B cell (primary cell): ENCODE measurements at regions not wholly inside any gene's neighbourhood (a gene's known extent, or its start where the extent isn't known, plus 50 kb on each side); places are given as distances from the start of the nearest gene placed in this dataset.

Experiments
- ATAC-seq: fragments of 200-7000 bp; cut with Tn5 transposase; one replicate; pipeline ENCODE4 v1.10.0; 2021; ENCODE audit warnings: low read depth, mild to moderate bottlenecking, moderate number of reproducible peaks, moderate library complexity
- CTCF ChIA-PET: fragments of 350-600 bp; sonication (Branson Sonifier 250); formaldehyde crosslinking; loops from one replicate; lab custom pipeline; 2021; ENCODE audit warnings: antibody characterized with exemption, inconsistent platforms; lab: Charles Lee
- POLR2A ChIA-PET: fragments of 350-600 bp; sonication (Branson Sonifier 250); formaldehyde crosslinking; loops from one replicate; lab custom pipeline; 2021; ENCODE audit warnings: antibody characterized with exemption; lab: Charles Lee
- DNase-seq: peaks from one replicate; pipeline ENCODE4 v3.0.0; 2013
- H2AFZ ChIP-seq: 2 replicates; pipeline ENCODE4 v1.6.1; 2012; ENCODE audit warnings: mild to moderate bottlenecking, low read depth, low read length; ENCODE audit not compliant: insufficient read depth, poor library complexity, severe bottlenecking
- H3K27ac ChIP-seq, 2 donors: 1 replicate in 1 of 2; 2 replicates in 1 of 2; pipeline ENCODE4 v1.5.1; 2012 to 2013; ENCODE audit warnings: low read length in 2 of 2, mild to moderate bottlenecking in 2 of 2, moderate library complexity in 1 of 2
- H3K27me3 ChIP-seq, 4 experiments: fragments of 200-600 bp in 1 of 4; sonication (generic) in 1 of 4; replicated peaks in 1 of 4; 1 replicate in 2 of 4; 2 replicates in 2 of 4; pipeline versions ENCODE4 v1.6.1 to v1.7.0; 2013 to 2016; ENCODE audit warnings: low read length in 3 of 4, mild to moderate bottlenecking in 2 of 4, mixed read lengths in 1 of 4, moderate library complexity in 1 of 4; ENCODE audit not compliant: insufficient read depth in 4 of 4, control insufficient read depth in 3 of 4; ENCODE audit errors: control extremely low read depth in 1 of 4
- H3K36me3 ChIP-seq, 2 experiments: replicated peaks in 1 of 2; 1 replicate in 1 of 2; 2 replicates in 1 of 2; pipeline versions ENCODE4 v1.6.1 to v1.7.1; 2013; ENCODE audit warnings: low read length in 1 of 2; ENCODE audit not compliant: insufficient read depth in 2 of 2, control insufficient read depth in 1 of 2; ENCODE audit errors: control extremely low read depth in 1 of 2, extremely low read depth in 1 of 2
- H3K4me1 ChIP-seq, 2 donors: fragments of 200-600 bp in 1 of 2; sonication (generic) in 1 of 2; 1 replicate in 1 of 2; 2 replicates in 1 of 2; pipeline versions ENCODE4 v1.5.1 to v1.6.1; 2013 to 2017; ENCODE audit warnings: low read length in 2 of 2; ENCODE audit not compliant: control insufficient read depth in 2 of 2, insufficient read depth in 2 of 2
- H3K4me2 ChIP-seq: replicated peaks from 2 replicates; pipeline ENCODE3; 2012; ENCODE audit warnings: mild to moderate bottlenecking, low read depth, low read length; ENCODE audit not compliant: poor library complexity, severe bottlenecking
- H3K4me3 ChIP-seq, 5 experiments: fragments of 200-600 bp in 1 of 5; sonication (generic) in 1 of 5; 1 replicate in 3 of 5; 2 replicates in 2 of 5; pipeline versions ENCODE4 v1.5.1 to v1.7.0; 2011 to 2016; ENCODE audit warnings: low read length in 4 of 5, mild to moderate bottlenecking in 4 of 5, low read depth in 2 of 5, control low read depth in 1 of 5, moderate library complexity in 1 of 5; ENCODE audit not compliant: insufficient read depth in 1 of 5; ENCODE audit errors: control extremely low read depth in 1 of 5, extremely low read depth in 1 of 5
- H3K79me2 ChIP-seq: fragments of 200-600 bp; sonication (generic); one replicate; pipeline ENCODE4 v1.6.0; 2016; ENCODE audit warnings: low read length; ENCODE audit not compliant: control insufficient read depth, insufficient read depth
- H3K9ac ChIP-seq: fragments of 200-600 bp; sonication (generic); 2 replicates; pipeline ENCODE4 v1.6.1; 2017; ENCODE audit warnings: mild to moderate bottlenecking, low read length, moderate library complexity
- H3K9me3 ChIP-seq, 3 donors: one replicate each; pipeline versions ENCODE4 v1.6.1 to v1.7.1; 2013; ENCODE audit warnings: low read length in 2 of 3; ENCODE audit not compliant: control insufficient read depth in 2 of 3, insufficient read depth in 1 of 3; ENCODE audit errors: control extremely low read depth in 1 of 3
- H4K20me1 ChIP-seq: 2 replicates; pipeline ENCODE4 v1.6.0; 2012; ENCODE audit warnings: mild to moderate bottlenecking, low read length; ENCODE audit not compliant: insufficient read depth, control insufficient read depth, poor library complexity, severe bottlenecking
- H3K27ac Mint-ChIP-seq: one replicate; pipeline ENCODE4 v1.8.0; 2021; ENCODE audit warnings: mixed read lengths
- H3K27me3 Mint-ChIP-seq: one replicate; pipeline ENCODE4 v1.8.0; 2021; ENCODE audit warnings: mixed read lengths
- H3K4me1 Mint-ChIP-seq: one replicate; pipeline ENCODE4 v1.8.0; 2021; ENCODE audit warnings: mixed read lengths
- H3K4me3 Mint-ChIP-seq: one replicate; pipeline ENCODE4 v1.8.0; 2021; ENCODE audit warnings: mixed read lengths
- H3K9me3 Mint-ChIP-seq: one replicate; pipeline ENCODE4 v1.8.0; 2022; ENCODE audit warnings: mixed read lengths; ENCODE audit not compliant: insufficient read depth
- CTCF ChIP-seq: fragments of 200-600 bp; IDR thresholded peaks from one replicate; pipeline ENCODE4 v1.8.0; 2022; ENCODE audit warnings: antibody characterized with exemption, mild to moderate bottlenecking
- EZH2 ChIP-seq: IDR thresholded peaks from 2 replicates; pipeline ENCODE4 v1.6.1; 2012; ENCODE audit warnings: borderline replicate concordance, low read depth, mild to moderate bottlenecking, moderate library complexity, low read length; ENCODE audit not compliant: insufficient read depth, poor library complexity, severe bottlenecking
- WGBS: methylation state at CpG from one replicate; pipeline ENCODE4 v1.1.5; 2013; ENCODE audit warnings: missing lambda C conversion rate; ENCODE audit not compliant: insufficient coverage; 5-methylcytosine and 5-hydroxymethylcytosine counted together
- intact Hi-C: fragments of 100-400 bp; cut with micrococcal nuclease; formaldehyde crosslinking; loops from one replicate; pipeline ENCODE4 v1.10.0; 2022

GRCh38 chr1:29408831-29409605, 172.7 kb downstream of the PTPRU start:
- intact Hi-C loops: no loop called here

More at GRCh38 chr1:29408831-29409605, 172.7 kb downstream of the PTPRU start:
- Mint-ChIP-seq H3K27ac (no peak overlapping the region), H3K4me1 (no peaks in the 10 kb centered on the region), H3K27me3 (peaks cover 10% of the 10 kb centered on the region), H3K4me3 (no peak overlapping the region), H3K9me3 (no peaks in the 10 kb centered on the region)
- Histone ChIP-seq H2AFZ (no peak overlapping the region), H3K4me2 (no peak overlapping the region), H3K4me3 (no peak overlapping the region), H3K9ac (no peak overlapping the region), H4K20me1 (no peaks in the 10 kb centered on the region), H3K9me3 (peaks cover 0 to 7% (median 0%) of the 10 kb centered on the region in 3 donors), H3K79me2 (no peaks in the 10 kb centered on the region), H3K36me3 (no peaks in the 10 kb centered on the region), H3K4me1 (no peaks in the 10 kb centered on the region), H3K27me3 (peaks cover 0 to 8% (median 2%) of the 10 kb centered on the region in 4 experiments), H3K27ac (no peak overlapping the region)
- POLR2A ChIA-PET: no interaction called here
- CTCF ChIA-PET: no interaction called here
- ATAC-seq: no peak
- 80% methylated on average over 5 of the region's 8 CpGs for WGBS
- no peak for DNase-seq
- TF ChIP-seq CTCF: no peak
- TF ChIP-seq EZH2: no peak
